Liver (tissue), 3 donors: ENCODE measurements at regions not wholly inside any gene's neighbourhood (a gene's known extent, or its start where the extent isn't known, plus 50 kb on each side); places are given as distances from the start of the nearest gene placed in this dataset.

Experiments used
- EGR1 ChIP-seq, 2 donors: IDR thresholded peaks; 2 replicates each; pipeline ENCODE4 v1.6.1; 2016 to 2018; ENCODE audit warnings: antibody characterized with exemption in 2 of 2, low read depth in 2 of 2
- FOXA1 ChIP-seq: IDR thresholded peaks from 2 replicates; pipeline ENCODE4 v1.6.1; 2016; ENCODE audit warnings: antibody characterized with exemption
- GABPA ChIP-seq, 2 donors: IDR thresholded peaks in 1 of 2; conservative IDR thresholded peaks in 1 of 2; 2 replicates each; pipeline ENCODE4 v1.6.1; 2016; ENCODE audit warnings: antibody characterized with exemption in 2 of 2, mild to moderate bottlenecking in 1 of 2, moderate library complexity in 1 of 2
- HNF4A ChIP-seq, 2 donors: conservative IDR thresholded peaks; 2 replicates each; pipeline ENCODE4 v1.6.1; 2016; ENCODE audit warnings: antibody characterized with exemption in 2 of 2, mild to moderate bottlenecking in 2 of 2
- HNF4G ChIP-seq: IDR thresholded peaks from 2 replicates; pipeline ENCODE4 v1.6.1; 2016; ENCODE audit warnings: antibody characterized with exemption
- JUND ChIP-seq, 2 donors: IDR thresholded peaks; 2 replicates each; pipeline ENCODE4 v1.6.1; 2016; ENCODE audit warnings: antibody characterized with exemption in 2 of 2
- RAD21 ChIP-seq, 2 donors: IDR thresholded peaks; 2 replicates each; pipeline ENCODE4 v1.6.1; 2016; ENCODE audit warnings: antibody characterized with exemption in 2 of 2, mild to moderate bottlenecking in 2 of 2
- RXRA ChIP-seq, 2 donors: IDR thresholded peaks; 2 replicates each; pipeline ENCODE4 v1.6.1; 2017 to 2018; ENCODE audit warnings: antibody characterized with exemption in 2 of 2, mild to moderate bottlenecking in 1 of 2
- SP1 ChIP-seq: IDR thresholded peaks from 2 replicates; pipeline ENCODE4 v1.6.1; 2018; ENCODE audit warnings: antibody characterized with exemption, mild to moderate bottlenecking
- TAF1 ChIP-seq: conservative IDR thresholded peaks from 2 replicates; pipeline ENCODE4 v1.6.1; 2016; ENCODE audit warnings: antibody characterized with exemption, mild to moderate bottlenecking
- YY1 ChIP-seq: IDR thresholded peaks from 2 replicates; pipeline ENCODE4 v1.6.1; 2016; ENCODE audit warnings: antibody characterized with exemption, mild to moderate bottlenecking
- TF ChIP-seq, protein P1 (sequence below): fragments of 150-350 bp; IDR thresholded peaks from 2 replicates; pipeline ENCODE4 v1.5.1; 2017; ENCODE audit warnings: improper control_type of control experiment, low read depth, low read length; ENCODE audit not compliant: missing input control
- TF ChIP-seq, protein P2 (sequence below): IDR thresholded peaks from 2 replicates; pipeline ENCODE4 v1.6.1; 2016; ENCODE audit warnings: antibody characterized with exemption
- donor health status: healthy.
- donor health status: healthy.

DNA sequence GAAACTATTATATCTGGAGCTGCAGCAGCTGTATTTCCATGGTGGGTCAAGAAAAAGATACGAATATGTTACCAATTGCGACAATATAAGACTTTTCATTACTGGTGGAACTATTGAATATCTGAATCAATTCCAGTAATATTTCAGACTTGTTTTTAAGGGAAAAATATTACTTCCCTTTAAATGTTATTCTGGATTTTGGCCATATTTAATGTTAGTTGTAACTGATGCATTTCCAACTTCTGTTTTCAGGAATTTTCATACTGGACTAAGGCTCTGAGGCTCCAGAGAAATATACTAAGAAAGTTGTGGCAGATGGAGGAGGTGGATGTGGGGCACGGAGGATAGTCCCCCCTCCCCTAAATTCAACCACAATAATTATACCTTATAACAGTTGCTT is 555.2 kb upstream of the SETBP1 start:
- TF ChIP-seq, protein P1, sequence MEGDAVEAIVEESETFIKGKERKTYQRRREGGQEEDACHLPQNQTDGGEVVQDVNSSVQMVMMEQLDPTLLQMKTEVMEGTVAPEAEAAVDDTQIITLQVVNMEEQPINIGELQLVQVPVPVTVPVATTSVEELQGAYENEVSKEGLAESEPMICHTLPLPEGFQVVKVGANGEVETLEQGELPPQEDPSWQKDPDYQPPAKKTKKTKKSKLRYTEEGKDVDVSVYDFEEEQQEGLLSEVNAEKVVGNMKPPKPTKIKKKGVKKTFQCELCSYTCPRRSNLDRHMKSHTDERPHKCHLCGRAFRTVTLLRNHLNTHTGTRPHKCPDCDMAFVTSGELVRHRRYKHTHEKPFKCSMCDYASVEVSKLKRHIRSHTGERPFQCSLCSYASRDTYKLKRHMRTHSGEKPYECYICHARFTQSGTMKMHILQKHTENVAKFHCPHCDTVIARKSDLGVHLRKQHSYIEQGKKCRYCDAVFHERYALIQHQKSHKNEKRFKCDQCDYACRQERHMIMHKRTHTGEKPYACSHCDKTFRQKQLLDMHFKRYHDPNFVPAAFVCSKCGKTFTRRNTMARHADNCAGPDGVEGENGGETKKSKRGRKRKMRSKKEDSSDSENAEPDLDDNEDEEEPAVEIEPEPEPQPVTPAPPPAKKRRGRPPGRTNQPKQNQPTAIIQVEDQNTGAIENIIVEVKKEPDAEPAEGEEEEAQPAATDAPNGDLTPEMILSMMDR = no peak
- TF ChIP-seq TAF1 = no peak
- TF ChIP-seq YY1 = no peak
- no peak for TF ChIP-seq GABPA (IDR thresholded peaks at IDR 0.05 in 1 of 2, conservative IDR thresholded peaks at IDR 0.05 in 1 of 2)
- no peak for TF ChIP-seq EGR1 (IDR thresholded peaks at IDR 0.05; ENCODE audit: low read depth in 2 of 2)
- no peak for TF ChIP-seq HNF4A (conservative IDR thresholded peaks at IDR 0.05)
- no peak for TF ChIP-seq HNF4G
- TF ChIP-seq, protein P2, sequence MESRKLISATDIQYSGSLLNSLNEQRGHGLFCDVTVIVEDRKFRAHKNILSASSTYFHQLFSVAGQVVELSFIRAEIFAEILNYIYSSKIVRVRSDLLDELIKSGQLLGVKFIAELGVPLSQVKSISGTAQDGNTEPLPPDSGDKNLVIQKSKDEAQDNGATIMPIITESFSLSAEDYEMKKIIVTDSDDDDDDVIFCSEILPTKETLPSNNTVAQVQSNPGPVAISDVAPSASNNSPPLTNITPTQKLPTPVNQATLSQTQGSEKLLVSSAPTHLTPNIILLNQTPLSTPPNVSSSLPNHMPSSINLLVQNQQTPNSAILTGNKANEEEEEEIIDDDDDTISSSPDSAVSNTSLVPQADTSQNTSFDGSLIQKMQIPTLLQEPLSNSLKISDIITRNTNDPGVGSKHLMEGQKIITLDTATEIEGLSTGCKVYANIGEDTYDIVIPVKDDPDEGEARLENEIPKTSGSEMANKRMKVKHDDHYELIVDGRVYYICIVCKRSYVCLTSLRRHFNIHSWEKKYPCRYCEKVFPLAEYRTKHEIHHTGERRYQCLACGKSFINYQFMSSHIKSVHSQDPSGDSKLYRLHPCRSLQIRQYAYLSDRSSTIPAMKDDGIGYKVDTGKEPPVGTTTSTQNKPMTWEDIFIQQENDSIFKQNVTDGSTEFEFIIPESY = no peak
- TF ChIP-seq RAD21 (IDR thresholded peaks at IDR 0.05) = no peak
- TF ChIP-seq JUND (IDR thresholded peaks at IDR 0.05) = no peak
- TF ChIP-seq SP1 = no peak
- no peak for TF ChIP-seq RXRA (IDR thresholded peaks at IDR 0.05)
- no peak for TF ChIP-seq FOXA1
